ENCODE measurements at regions not wholly inside any gene's neighbourhood (a gene's known extent, or its start where the extent isn't known, plus 50 kb on each side); places are given as distances from the start of the nearest gene placed in this dataset.

DNA sequence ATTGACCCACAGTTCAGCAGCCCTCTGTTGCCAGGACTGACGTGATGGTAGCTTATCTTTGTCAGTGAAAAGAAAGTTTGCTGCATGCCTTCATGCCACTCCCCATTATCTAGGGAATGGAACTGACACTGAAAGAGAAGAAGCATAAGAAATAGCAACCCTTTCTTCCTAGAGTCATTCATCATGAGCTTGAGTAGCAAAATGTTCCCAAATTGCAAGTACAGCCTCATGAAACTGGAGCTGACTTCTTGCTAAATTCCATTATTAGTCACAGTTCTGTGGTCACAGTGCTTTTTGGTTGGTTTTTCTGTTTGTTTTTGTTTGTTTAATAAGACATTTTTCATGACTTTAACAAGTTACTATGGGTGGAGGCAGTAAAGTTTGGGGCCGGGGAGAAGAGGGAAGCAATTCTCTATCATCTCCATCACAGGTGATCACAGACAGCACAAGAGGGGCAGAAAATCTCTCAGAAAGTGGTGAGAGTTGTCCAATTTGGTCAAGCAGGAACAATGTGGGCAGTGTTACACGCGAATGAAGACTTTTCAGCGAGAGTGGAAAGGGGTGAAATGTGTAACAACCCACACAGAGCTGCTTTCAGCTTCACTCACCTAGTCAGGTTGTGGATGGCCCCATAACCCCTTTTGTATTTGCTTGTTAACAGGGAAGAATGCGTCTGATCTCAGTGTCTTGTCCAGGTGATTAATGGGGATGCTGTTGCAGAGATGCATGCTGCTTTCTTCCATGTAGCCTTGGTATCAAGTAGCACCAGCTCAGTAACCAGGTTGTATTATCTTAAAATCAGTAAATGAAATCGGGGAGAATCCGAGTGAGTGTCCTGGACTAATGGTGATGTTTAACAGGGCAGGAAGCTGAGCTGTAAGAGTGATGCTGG is 440.4 kb downstream of the DMRT2 start:
- no peaks in the 10 kb centered on the region for H3K9me3 ChIP-seq (ENCODE audit: low read depth)
- no peak overlapping the region for H3K4me3 ChIP-seq
- no peak for DNase-seq (ENCODE audit: low spot score)
- no peak overlapping the region for H3K4me2 ChIP-seq
- no peaks in the 10 kb centered on the region for H3K9me2 ChIP-seq (replicated peaks; ENCODE audit: insufficient read depth)
- WGBS (ENCODE audit: low lambda C conversion rate, missing lambda C conversion rate) = 58% methylated on average over 8 of the region's 8 CpGs
- no peaks in the 10 kb centered on the region for H3K27me3 ChIP-seq
- H4K20me1 ChIP-seq (ENCODE audit: insufficient read depth, poor library complexity, severe bottlenecking) = no peaks in the 10 kb centered on the region
- no peak overlapping the region for H3K27ac ChIP-seq
- TF ChIP-seq EZH2phosphoT487 (IDR thresholded peaks at IDR 0.05; ENCODE audit: low read depth, severe bottlenecking, unreplicated experiment) = no peak
- TF ChIP-seq EZH2 (IDR thresholded peaks at IDR 0.05; ENCODE audit: borderline replicate concordance) = no peak
- no peak for TF ChIP-seq CTCF (IDR thresholded peaks at IDR 0.05; ENCODE audit: poor library complexity)
- H3K4me1 ChIP-seq (ENCODE audit: insufficient read depth) = no peaks in the 10 kb centered on the region
- no peaks in the 10 kb centered on the region for H3K79me2 ChIP-seq
- H2AFZ ChIP-seq = no peak overlapping the region
- H3K36me3 ChIP-seq (replicated peaks; ENCODE audit: insufficient read depth, low read depth) = no peaks in the 10 kb centered on the region

- Histone ChIP-seq H3K9me2 (replicated peaks; ENCODE audit: insufficient read depth) (no peaks in the 10 kb centered on the region), H4K20me1 (ENCODE audit: insufficient read depth, poor library complexity, severe bottlenecking) (no peaks in the 10 kb centered on the region), H3K4me3 (no peak overlapping the region), H3K27ac (no peak overlapping the region), H2AFZ (no peak overlapping the region), H3K4me2 (no peak overlapping the region), H3K4me1 (ENCODE audit: insufficient read depth) (no peaks in the 10 kb centered on the region), H3K9me3 (ENCODE audit: low read depth) (no peaks in the 10 kb centered on the region), H3K36me3 (replicated peaks; ENCODE audit: insufficient read depth, low read depth) (no peaks in the 10 kb centered on the region), H3K79me2 (no peaks in the 10 kb centered on the region), H3K27me3 (no peaks in the 10 kb centered on the region)
- DNase-seq (ENCODE audit: low spot score) = no peak
- no peak for TF ChIP-seq EZH2 (IDR thresholded peaks at IDR 0.05; ENCODE audit: borderline replicate concordance)
- no peak for TF ChIP-seq CTCF (IDR thresholded peaks at IDR 0.05; ENCODE audit: poor library complexity)
- no peak for TF ChIP-seq EZH2phosphoT487 (IDR thresholded peaks at IDR 0.05; ENCODE audit: low read depth, severe bottlenecking, unreplicated experiment)
- WGBS (ENCODE audit: low lambda C conversion rate, missing lambda C conversion rate) = 33% methylated on average over 3 of the region's 3 CpGs
Observed at GRCh38 chr9:1492156-1492555, 442.0 kb downstream of the DMRT2 start.

DNA sequence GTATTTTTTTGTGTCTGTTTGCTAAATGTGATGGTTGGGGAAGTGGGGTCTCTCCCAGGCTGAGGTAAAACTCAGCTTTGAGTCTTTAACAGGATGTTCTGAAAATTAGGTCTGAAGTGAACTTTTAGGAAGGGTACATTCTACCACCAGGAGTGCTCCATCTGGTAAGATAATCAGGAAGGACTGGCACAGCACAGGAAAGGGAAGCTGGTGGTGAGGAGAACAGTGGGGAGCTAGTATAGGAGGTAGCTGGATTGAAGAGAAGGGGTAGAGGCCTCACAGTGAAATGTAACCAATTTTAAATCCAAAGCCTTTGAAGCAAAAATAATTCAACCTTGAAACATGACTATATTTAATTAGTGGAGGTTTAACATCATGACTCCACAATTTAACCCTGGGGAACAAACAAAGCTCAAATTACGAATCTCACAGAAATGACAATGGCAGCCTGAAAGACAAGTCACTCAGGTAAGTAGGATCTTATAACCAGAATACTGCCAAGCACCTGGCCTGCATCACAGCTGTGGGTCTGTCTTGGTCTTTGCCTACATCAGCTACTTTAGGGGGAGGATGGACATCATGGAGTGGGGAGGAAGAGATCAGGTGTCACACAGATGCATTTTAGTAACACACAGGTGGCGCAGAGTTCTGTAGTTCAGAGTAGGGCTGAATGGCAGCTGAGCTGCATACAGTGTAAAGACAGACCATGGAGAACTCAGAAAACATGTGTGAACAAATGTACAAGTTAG is 445.3 kb downstream of the DMRT2 start:
- H3K4me3 ChIP-seq = no peak overlapping the region
- no peaks in the 10 kb centered on the region for H4K20me1 ChIP-seq (ENCODE audit: insufficient read depth, poor library complexity, severe bottlenecking)
- no peaks in the 10 kb centered on the region for H3K27me3 ChIP-seq
- no peaks in the 10 kb centered on the region for H3K36me3 ChIP-seq (replicated peaks; ENCODE audit: insufficient read depth, low read depth)
- no peaks in the 10 kb centered on the region for H3K4me1 ChIP-seq (ENCODE audit: insufficient read depth)
- H3K4me2 ChIP-seq = no peak overlapping the region
- DNase-seq (ENCODE audit: low spot score) = no peak
- peaks cover 5% of the 10 kb centered on the region for H3K9me3 ChIP-seq (ENCODE audit: low read depth)
- no peak overlapping the region for H2AFZ ChIP-seq
- WGBS (ENCODE audit: low lambda C conversion rate, missing lambda C conversion rate) = 73% methylated on average over 2 of the region's 2 CpGs
- H3K9me2 ChIP-seq (replicated peaks; ENCODE audit: insufficient read depth) = no peaks in the 10 kb centered on the region
- no peaks in the 10 kb centered on the region for H3K79me2 ChIP-seq
- H3K27ac ChIP-seq = no peak overlapping the region
- no peak for TF ChIP-seq EZH2phosphoT487 (IDR thresholded peaks at IDR 0.05; ENCODE audit: low read depth, severe bottlenecking, unreplicated experiment)
- no peak for TF ChIP-seq CTCF (IDR thresholded peaks at IDR 0.05; ENCODE audit: poor library complexity)
- TF ChIP-seq EZH2 (IDR thresholded peaks at IDR 0.05; ENCODE audit: borderline replicate concordance) = no peak

Data from hepatocyte (in vitro differentiated cells).